Endothelial cell of umbilical vein (primary cell): ENCODE measurements at regions not wholly inside any gene's neighbourhood (a gene's known extent, or its start where the extent isn't known, plus 50 kb on each side); places are given as distances from the start of the nearest gene placed in this dataset.
A peak's percentile ranks its signal among the peaks of the same experiment; 100 is the strongest.

Source experiments
- BruUV-seq: library from RNA; stranded (reverse); fragments of 400-500 nt; replicated peaks from 2 replicates; lab custom pipeline; 2021; lab: Mats Ljungman, UMichigan
- CTCF ChIA-PET: fragments of 300-600, 350-600 bp; sonication (Branson Sonifier 250); formaldehyde crosslinking; loops from one replicate; lab custom pipeline; 2021; ENCODE audit warnings: antibody characterized with exemption, inconsistent platforms; lab: Charles Lee
- POLR2A ChIA-PET: fragments of 300-600, 350-600 bp; sonication (Branson Sonifier 250); formaldehyde crosslinking; loops from one replicate; lab custom pipeline; 2021; ENCODE audit warnings: antibody characterized with exemption, inconsistent platforms; lab: Charles Lee
- DNase-seq: peaks from one replicate; pipeline ENCODE4 v3.0.0-alpha.2; 2011; ENCODE audit warnings: low read depth, low spot score
- FAIRE-seq: peaks from 2 replicates; lab custom pipeline; 2011; peaks lifted over from hg19 to GRCh38; lab: Jason Lieb, UNC
- H2AFZ ChIP-seq: 2 replicates; pipeline ENCODE4 v1.6.0; 2012; ENCODE audit warnings: low read depth, low read length, control low read depth, inconsistent platforms
- H3K27ac ChIP-seq: 2 replicates; pipeline ENCODE4 v1.5.1; 2011; ENCODE audit warnings: low read depth, mild to moderate bottlenecking, control low read depth, low read length, moderate library complexity; ENCODE audit not compliant: insufficient read depth
- H3K27me3 ChIP-seq, 2 experiments: 2 replicates each; pipeline versions ENCODE4 v1.6.0 to v1.6.1; 2011; ENCODE audit warnings: low read length in 2 of 2, mixed read lengths in 1 of 2; ENCODE audit not compliant: control insufficient read depth in 2 of 2, insufficient read depth in 2 of 2
- H3K36me3 ChIP-seq, 2 experiments: 2 replicates in 1 of 2; 3 replicates in 1 of 2; pipeline ENCODE4 v1.5.1; 2011; ENCODE audit warnings: low read length in 2 of 2, mild to moderate bottlenecking in 1 of 2, moderate library complexity in 1 of 2; ENCODE audit not compliant: control insufficient read depth in 2 of 2, insufficient read depth in 2 of 2; ENCODE audit errors: extremely low read depth in 1 of 2
- H3K4me1 ChIP-seq: 3 replicates; pipeline ENCODE4 v1.5.1; 2011; ENCODE audit warnings: mild to moderate bottlenecking, low read length; ENCODE audit not compliant: control insufficient read depth, insufficient read depth; ENCODE audit errors: extremely low read depth
- H3K4me2 ChIP-seq: 2 replicates; pipeline ENCODE4 v1.6.1; 2011; ENCODE audit warnings: low read length, control low read depth, mixed read lengths; ENCODE audit not compliant: insufficient read depth
- H3K4me3 ChIP-seq, 3 experiments: fragments of 200-600 bp in 1 of 3; sonication (generic), shearing (Covaris generic) in 1 of 3; replicated peaks in 1 of 3; 2 replicates each; pipeline ENCODE4 v1.5.1; 2011 to 2016; ENCODE audit warnings: control low read depth in 3 of 3, low read length in 3 of 3, mild to moderate bottlenecking in 2 of 3, inconsistent platforms in 1 of 3, low read depth in 1 of 3, moderate library complexity in 1 of 3; ENCODE audit not compliant: insufficient read depth in 1 of 3
- H3K79me2 ChIP-seq: 2 replicates; pipeline ENCODE4 v1.6.0; 2012; ENCODE audit warnings: low read length, inconsistent platforms; ENCODE audit not compliant: control insufficient read depth, insufficient read depth
- H3K9ac ChIP-seq: replicated peaks from 2 replicates; pipeline ENCODE3; 2011; ENCODE audit warnings: low read length, control low read depth; ENCODE audit not compliant: insufficient read depth; ENCODE audit errors: extremely low read depth
- H3K9me1 ChIP-seq: replicated peaks from 3 replicates; pipeline ENCODE4 v1.6.0; 2011; ENCODE audit warnings: mild to moderate bottlenecking, low read length; ENCODE audit not compliant: control insufficient read depth, insufficient read depth; ENCODE audit errors: extremely low read depth
- H3K9me3 ChIP-seq: replicated peaks from 2 replicates; pipeline ENCODE4 v1.5.1; 2012; ENCODE audit warnings: low read length, inconsistent platforms; ENCODE audit not compliant: control insufficient read depth, insufficient read depth
- H4K20me1 ChIP-seq: replicated peaks from 2 replicates; pipeline ENCODE3; 2011; ENCODE audit warnings: mild to moderate bottlenecking, low read length; ENCODE audit not compliant: control insufficient read depth, insufficient read depth; ENCODE audit errors: extremely low read depth
- CTCF ChIP-seq, 2 donors: IDR thresholded peaks; 1 replicate in 1 of 2; 2 replicates in 1 of 2; pipeline ENCODE4 v1.5.1; 2011; ENCODE audit warnings: low read length in 2 of 2, mild to moderate bottlenecking in 2 of 2, moderate library complexity in 2 of 2, control low read depth in 1 of 2, inconsistent platforms in 1 of 2, low read depth in 1 of 2; ENCODE audit not compliant: insufficient read depth in 1 of 2; ENCODE audit errors: extremely low read depth in 1 of 2
- EZH2 ChIP-seq: IDR thresholded peaks from 2 replicates; pipeline ENCODE4 v1.6.1; 2012; ENCODE audit warnings: borderline replicate concordance, low read depth, mild to moderate bottlenecking, moderate library complexity, low read length, inconsistent platforms; ENCODE audit not compliant: severe bottlenecking
- FOS ChIP-seq: IDR thresholded peaks from 2 replicates; pipeline ENCODE4 v1.6.1; 2011; ENCODE audit warnings: mild to moderate bottlenecking, low read length, moderate library complexity, borderline replicate concordance; ENCODE audit not compliant: insufficient read depth
- GATA2 ChIP-seq: IDR thresholded peaks from 2 replicates; pipeline ENCODE4 v1.7.0; 2011; ENCODE audit warnings: low read depth, mild to moderate bottlenecking, moderate library complexity, mixed read lengths, low read length; ENCODE audit not compliant: insufficient read length, insufficient read depth
- JUN ChIP-seq: IDR thresholded peaks from 2 replicates; pipeline ENCODE4 v1.6.1; 2011; ENCODE audit warnings: borderline replicate concordance, low read depth; ENCODE audit not compliant: insufficient read length, insufficient read depth
- MYC ChIP-seq: IDR thresholded peaks from one replicate; pipeline ENCODE4 v1.6.1; 2011; ENCODE audit warnings: mild to moderate bottlenecking, low read depth, low read length
- POLR2AphosphoS5 ChIP-seq: IDR thresholded peaks from 2 replicates; pipeline ENCODE4 v1.6.1; 2012; ENCODE audit warnings: low read depth, mild to moderate bottlenecking, control low read depth, low read length, moderate library complexity; ENCODE audit not compliant: insufficient read depth
- dilution Hi-C: fragments of 300-500 bp; cut with MboI; formaldehyde crosslinking; loops from one replicate; pipeline ENCODE4 v1.15.0; 2019; ENCODE audit warnings: low sequenced_read_pairs; ENCODE audit not compliant: extremely low pct_ligation_motif_present
- intact Hi-C: fragments of 100-400 bp; cut with micrococcal nuclease; formaldehyde crosslinking; loops from one replicate; pipeline ENCODE4 v1.10.0; 2022

- H3K27ac ChIP-seq = peak overlapping the region; percentile 50
- intact Hi-C loops = no loop called here
- FAIRE-seq = peak; percentile 55
Observed at GRCh38 chr20:19826179-19826914, 68.3 kb downstream of the RIN2 start.

More at GRCh38 chr20:19826179-19826914, 68.3 kb downstream of the RIN2 start:
- Histone ChIP-seq H3K27me3 (no peaks in the 10 kb centered on the region), H3K4me3 (no peak overlapping the region), H3K79me2 (no peaks in the 10 kb centered on the region), H3K9me1 (no peaks in the 10 kb centered on the region), H3K4me2 (no peak overlapping the region), H4K20me1 (no peaks in the 10 kb centered on the region), H2AFZ (no peak overlapping the region), H3K9me3 (no peaks in the 10 kb centered on the region), H3K36me3 (no peaks in the 10 kb centered on the region), H3K4me1 (peaks cover 31% of the 10 kb centered on the region), H3K9ac (no peak overlapping the region)
- no peak for TF ChIP-seq POLR2AphosphoS5
- TF ChIP-seq FOS = peak; percentile 20
- TF ChIP-seq MYC = no peak
- peak; percentile 44 for TF ChIP-seq JUN
- no peak for TF ChIP-seq CTCF (IDR thresholded peaks at IDR 0.05; ENCODE audit: extremely low read depth in 1 of 2, insufficient read depth in 1 of 2, low read depth in 1 of 2, low read length in 2 of 2)
- peak; percentile 39 for TF ChIP-seq GATA2
- TF ChIP-seq EZH2 = no peak
- BruUV-seq = no TSS peak
- ChIA-PET POLR2A (interaction anchor here (1.5 to 2.4 kb wide), 2 partner anchors 9 to 11 kb away, joined by 3 to 9 read pairs; no protein-coding TSS in a partner anchor), CTCF (interaction anchor here (0.9 to 3.1 kb wide), 6 partner anchors 8 to 365 kb away, joined by 3 to 30 read pairs (median 4); no protein-coding TSS in a partner anchor)
- DNase-seq = peak; percentile 77
- dilution Hi-C loops = no loop called here
